Panc1 (cell line): ENCODE measurements at regions not wholly inside any gene's neighbourhood (a gene's known extent, or its start where the extent isn't known, plus 50 kb on each side); places are given as distances from the start of the nearest gene placed in this dataset.

ENCODE experiments used
- ATAC-seq: fragments of 200-7000 bp; cut with Tn5 transposase; 2 replicates; pipeline ENCODE4 v1.9.1; 2020; ENCODE audit warnings: mild to moderate bottlenecking, moderate library complexity
- BruUV-seq: library from RNA; stranded (reverse); fragments of 400-500 nt; replicated peaks from 2 replicates; lab custom pipeline; 2021; lab: Mats Ljungman, UMichigan
- CTCF ChIA-PET: fragments of 300-600 bp; sonication (Branson Sonifier 250); formaldehyde crosslinking; loops from one replicate; lab custom pipeline; 2022; ENCODE audit warnings: antibody characterized with exemption; lab: Charles Lee
- POLR2A ChIA-PET: fragments of 300-600 bp; sonication (Branson Sonifier 250); formaldehyde crosslinking; loops from one replicate; lab custom pipeline; 2022; ENCODE audit warnings: antibody characterized with exemption; lab: Charles Lee
- DNase-seq: peaks from one replicate; pipeline ENCODE4 v3.0.0-alpha.2; 2010; ENCODE audit warnings: low read depth, low spot score
- H3K27ac ChIP-seq: 2 replicates; pipeline ENCODE4 v1.5.1; 2011; ENCODE audit warnings: mild to moderate bottlenecking, low read length, inconsistent platforms
- H3K27me3 ChIP-seq: fragments of 200-500 bp; sonication (Bioruptor generic); 2 replicates; pipeline ENCODE4 v1.6.0; 2014; ENCODE audit warnings: low read length, inconsistent platforms; ENCODE audit not compliant: control insufficient read depth, insufficient read depth
- H3K36me3 ChIP-seq: fragments of 200-500 bp; sonication (Bioruptor generic); 2 replicates; pipeline ENCODE4 v1.5.1; 2014; ENCODE audit warnings: inconsistent platforms, mild to moderate bottlenecking, low read length, moderate library complexity; ENCODE audit not compliant: control insufficient read depth, insufficient read depth
- H3K4me1 ChIP-seq: 2 replicates; pipeline ENCODE4 v1.5.1; 2011; ENCODE audit warnings: inconsistent platforms, mild to moderate bottlenecking, low read length, moderate library complexity; ENCODE audit not compliant: control insufficient read depth, insufficient read depth
- H3K4me3 ChIP-seq, 2 experiments: 2 replicates each; pipeline ENCODE4 v1.5.1; 2011 to 2012; ENCODE audit warnings: low read depth in 2 of 2, low read length in 2 of 2, mild to moderate bottlenecking in 2 of 2, inconsistent platforms in 1 of 2, moderate library complexity in 1 of 2
- H3K9me3 ChIP-seq: fragments of 200-500 bp; sonication (Bioruptor generic); 2 replicates; pipeline ENCODE4 v1.5.1; 2014; ENCODE audit warnings: low read depth, mild to moderate bottlenecking, inconsistent platforms, low read length, moderate library complexity; ENCODE audit not compliant: control insufficient read depth, insufficient read depth
- CTCF ChIP-seq: fragments of 450-650 bp; IDR thresholded peaks from 2 replicates; pipeline ENCODE4 v1.5.1; 2017; ENCODE audit warnings: mild to moderate bottlenecking
- POLR2AphosphoS5 ChIP-seq: IDR thresholded peaks from 2 replicates; pipeline ENCODE4 v1.6.1; 2012; ENCODE audit warnings: mild to moderate bottlenecking, low read depth, low read length, moderate library complexity
- REST ChIP-seq, 2 experiments: IDR thresholded peaks; 2 replicates each; pipeline ENCODE4 v1.6.1; 2011 to 2012; ENCODE audit warnings: low read depth in 2 of 2, control low read depth in 1 of 2, low read length in 1 of 2, mild to moderate bottlenecking in 1 of 2, moderate library complexity in 1 of 2; ENCODE audit not compliant: insufficient read depth in 1 of 2
- SIN3A ChIP-seq: IDR thresholded peaks from 2 replicates; pipeline ENCODE4 v1.6.1; 2012; ENCODE audit warnings: low read depth, mild to moderate bottlenecking, low read length, moderate library complexity, borderline replicate concordance; ENCODE audit not compliant: insufficient read depth
- TCF7L2 ChIP-seq: IDR thresholded peaks from 2 replicates; pipeline ENCODE4 v1.6.1; 2011; ENCODE audit warnings: mild to moderate bottlenecking, low read depth, low read length, inconsistent platforms
- in situ Hi-C: cut with HindIII; loops from 2 replicates; pipeline ENCODE4 v1.10.0; 2016; ENCODE audit warnings: low sequenced_read_pairs, low pct_unique_long_range_greater_than_20kb
- intact Hi-C: fragments of 100-400 bp; cut with micrococcal nuclease; formaldehyde crosslinking; loops from one replicate; pipeline ENCODE4 v1.10.0; 2022; ENCODE audit not compliant: unreplicated experiment

- ChIA-PET CTCF (interaction anchor here (0.7 kb wide), 1 partner anchor 927 kb away, joined by 3 read pairs; no protein-coding TSS in a partner anchor), POLR2A (no interaction called here)
- H3K27me3 ChIP-seq = no peaks in the 10 kb centered on the region
- no peak for DNase-seq
- BruUV-seq = no TSS peak
- intact Hi-C loops (no loop called here), in situ Hi-C loops (no loop called here)
- H3K4me3 ChIP-seq = no peak overlapping the region
- TF ChIP-seq SIN3A (no peak), REST (IDR thresholded peaks at IDR 0.05; ENCODE audit: insufficient read depth in 1 of 2, low read depth in 2 of 2, low read length in 1 of 2) (no peak), CTCF (no peak), TCF7L2 (no peak), POLR2AphosphoS5 (no peak)
- H3K9me3 ChIP-seq = no peaks in the 10 kb centered on the region
- no peaks in the 10 kb centered on the region for H3K4me1 ChIP-seq
- no peak overlapping the region for H3K27ac ChIP-seq
- ATAC-seq = no peak
- H3K36me3 ChIP-seq = no peaks in the 10 kb centered on the region
Measured at GRCh38 chr2:104545055-104545454, 308.9 kb upstream of the POU3F3 start.

- DNase-seq (no peak), ATAC-seq (no peak)
- no peak overlapping the region for H3K4me3 ChIP-seq
- BruUV-seq = no TSS peak
- no peaks in the 10 kb centered on the region for H3K27me3 ChIP-seq
- ChIA-PET POLR2A (no interaction called here), CTCF (interaction anchor here (0.6 kb wide), 1 partner anchor 384 kb away, joined by 3 read pairs; no protein-coding TSS in a partner anchor)
- TF ChIP-seq REST (IDR thresholded peaks at IDR 0.05; ENCODE audit: insufficient read depth in 1 of 2, low read depth in 2 of 2, low read length in 1 of 2) (no peak), SIN3A (no peak), CTCF (no peak), POLR2AphosphoS5 (no peak), TCF7L2 (no peak)
- H3K36me3 ChIP-seq = no peaks in the 10 kb centered on the region
- no peaks in the 10 kb centered on the region for H3K4me1 ChIP-seq
- H3K27ac ChIP-seq = no peak overlapping the region
- intact Hi-C loops = no loop called here
- in situ Hi-C loops = no loop called here
- H3K9me3 ChIP-seq = no peaks in the 10 kb centered on the region
Measured at GRCh38 chr2:104546537-104546936, 307.4 kb upstream of the POU3F3 start.
